IMR-90 (cell line): ENCODE measurements at regions not wholly inside any gene's neighbourhood (a gene's known extent, or its start where the extent isn't known, plus 50 kb on each side); places are given as distances from the start of the nearest gene placed in this dataset.

ENCODE experiments used
- ATAC-seq: fragments of 200-7000 bp; cut with Tn5 transposase; 2 replicates; pipeline ENCODE4 v1.9.1; 2020; ENCODE audit warnings: low read depth, mild to moderate bottlenecking, moderate library complexity
- BruUV-seq: library from RNA; stranded (reverse); fragments of 400-500 nt; replicated peaks from 2 replicates; lab custom pipeline; 2021; lab: Mats Ljungman, UMichigan
- CTCF ChIA-PET: fragments of 300-600 bp; formaldehyde crosslinking; extraction: SDS; loops from one replicate; lab custom pipeline; 2021; ENCODE audit warnings: antibody characterized with exemption; lab: Yijun Ruan, JAX
- POLR2A ChIA-PET: fragments of 300-600 bp; sonication (Branson Sonifier 250); formaldehyde crosslinking; loops from one replicate; lab custom pipeline; 2022; ENCODE audit warnings: antibody characterized with exemption; ENCODE audit not compliant: unreplicated experiment; lab: Charles Lee
- DNase-seq: peaks from one replicate; pipeline ENCODE4 v3.0.0; 2013
- H2AFZ ChIP-seq: replicated peaks from 2 replicates; pipeline ENCODE3; 2013; ENCODE audit warnings: low read length, mild to moderate bottlenecking; ENCODE audit not compliant: poor library complexity
- H2AK5ac ChIP-seq: 2 replicates; pipeline ENCODE4 v1.6.1; 2013; ENCODE audit warnings: low read depth, low read length, inconsistent platforms
- H2AK9ac ChIP-seq: replicated peaks from 2 replicates; pipeline ENCODE3; 2013; ENCODE audit warnings: mild to moderate bottlenecking, low read depth, low read length, moderate library complexity; ENCODE audit not compliant: poor library complexity
- H2BK120ac ChIP-seq: 2 replicates; pipeline ENCODE4 v1.6.1; 2013; ENCODE audit warnings: low read depth, low read length, inconsistent platforms
- H2BK15ac ChIP-seq: 3 replicates; pipeline ENCODE4 v1.6.1; 2013; ENCODE audit warnings: low read depth, low read length, inconsistent platforms
- H2BK20ac ChIP-seq: 2 replicates; pipeline ENCODE4 v1.6.1; 2013; ENCODE audit warnings: low read depth, mild to moderate bottlenecking, inconsistent platforms, low read length, moderate library complexity
- H2BK5ac ChIP-seq: 2 replicates; pipeline ENCODE4 v1.6.1; 2013; ENCODE audit warnings: mild to moderate bottlenecking, low read depth, low read length, inconsistent platforms; ENCODE audit not compliant: poor library complexity, severe bottlenecking
- H3K14ac ChIP-seq: replicated peaks from 2 replicates; pipeline ENCODE4 v1.6.1; 2013; ENCODE audit warnings: low read depth, low read length, inconsistent platforms
- H3K18ac ChIP-seq: 2 replicates; pipeline ENCODE4 v1.6.1; 2013; ENCODE audit warnings: low read depth, low read length, control low read depth
- H3K23ac ChIP-seq: 2 replicates; pipeline ENCODE4 v1.6.1; 2013; ENCODE audit warnings: low read depth, low read length, inconsistent platforms
- H3K27ac ChIP-seq: 2 replicates; pipeline ENCODE4 v1.5.1; 2013; ENCODE audit warnings: mild to moderate bottlenecking, control low read depth, low read length; ENCODE audit not compliant: insufficient read depth
- H3K27me3 ChIP-seq: 2 replicates; pipeline ENCODE4 v1.6.1; 2013; ENCODE audit warnings: low read length; ENCODE audit not compliant: control insufficient read depth, insufficient read depth
- H3K36me3 ChIP-seq: 2 replicates; pipeline ENCODE4 v1.6.1; 2013; ENCODE audit warnings: low read length, mixed read lengths; ENCODE audit not compliant: control insufficient read depth, insufficient read depth
- H3K4ac ChIP-seq: 2 replicates; pipeline ENCODE4 v1.6.1; 2013; ENCODE audit warnings: low read depth, low read length, inconsistent platforms
- H3K4me1 ChIP-seq: 2 replicates; pipeline ENCODE4 v1.6.1; 2013; ENCODE audit warnings: low read length, mixed read lengths; ENCODE audit not compliant: control insufficient read depth, insufficient read depth
- H3K4me2 ChIP-seq: 2 replicates; pipeline ENCODE4 v1.6.1; 2013; ENCODE audit warnings: low read depth, mild to moderate bottlenecking, control low read depth, low read length, moderate library complexity
- H3K4me3 ChIP-seq: 2 replicates; pipeline ENCODE4 v1.5.1; 2013; ENCODE audit warnings: low read depth, mild to moderate bottlenecking, control low read depth, low read length, moderate library complexity; ENCODE audit not compliant: insufficient read depth
- H3K56ac ChIP-seq: 2 replicates; pipeline ENCODE4 v1.6.1; 2013; ENCODE audit warnings: low read length, inconsistent platforms; ENCODE audit not compliant: insufficient read depth; ENCODE audit errors: extremely low read depth
- H3K79me1 ChIP-seq, 2 experiments: 2 replicates each; pipeline ENCODE4 v1.6.1; 2013; ENCODE audit warnings: low read length in 2 of 2, inconsistent platforms in 1 of 2, low read depth in 1 of 2
- H3K9ac ChIP-seq: 2 replicates; pipeline ENCODE4 v1.6.1; 2013; ENCODE audit warnings: low read depth, low read length, control low read depth
- H3K9me1 ChIP-seq: 2 replicates; pipeline ENCODE4 v1.6.1; 2013; ENCODE audit warnings: low read length, inconsistent platforms; ENCODE audit not compliant: insufficient read depth
- H3K9me3 ChIP-seq: 2 replicates; pipeline ENCODE4 v1.6.1; 2013; ENCODE audit warnings: low read length; ENCODE audit not compliant: control insufficient read depth, insufficient read depth
- H4K20me1 ChIP-seq: 2 replicates; pipeline ENCODE4 v1.6.1; 2013; ENCODE audit warnings: low read length, inconsistent platforms; ENCODE audit not compliant: insufficient read depth
- H4K5ac ChIP-seq: 2 replicates; pipeline ENCODE4 v1.6.1; 2013; ENCODE audit warnings: mild to moderate bottlenecking, low read depth, low read length, control low read depth
- H4K8ac ChIP-seq, 2 experiments: 2 replicates each; pipeline ENCODE4 v1.6.1; 2013; ENCODE audit warnings: low read depth in 2 of 2, low read length in 2 of 2, control low read depth in 1 of 2, inconsistent platforms in 1 of 2
- H4K91ac ChIP-seq: 2 replicates; pipeline ENCODE4 v1.6.1; 2013; ENCODE audit warnings: low read depth, low read length, inconsistent platforms; ENCODE audit not compliant: insufficient read depth
- BHLHE40 ChIP-seq: fragments of 150-350 bp; IDR thresholded peaks from 2 replicates; pipeline ENCODE4 v1.6.1; 2016; ENCODE audit warnings: mild to moderate bottlenecking, low read depth, low read length
- CEBPB ChIP-seq: IDR thresholded peaks from 2 replicates; pipeline ENCODE4 v1.6.1; 2012; ENCODE audit warnings: low read depth, low read length, improper control_type of control experiment
- CHD1 ChIP-seq: IDR thresholded peaks from 2 replicates; pipeline ENCODE4 v1.6.1; 2012; ENCODE audit warnings: low read depth, low read length, improper control_type of control experiment
- CTCF ChIP-seq: conservative IDR thresholded peaks from 2 replicates; pipeline ENCODE4 v1.5.1; 2012; ENCODE audit warnings: mild to moderate bottlenecking, low read depth, low read length, improper control_type of control experiment
- ELK1 ChIP-seq: fragments of 150-350 bp; IDR thresholded peaks from 2 replicates; pipeline ENCODE4 v1.6.1; 2016; ENCODE audit warnings: low read depth, mild to moderate bottlenecking, low read length, moderate library complexity, borderline replicate concordance
- FOS ChIP-seq: fragments of 150-350 bp; IDR thresholded peaks from 2 replicates; pipeline ENCODE4 v1.6.1; 2016; ENCODE audit warnings: low read depth, low read length
- MXI1 ChIP-seq: IDR thresholded peaks from 2 replicates; pipeline ENCODE4 v1.6.1; 2012; ENCODE audit warnings: low read depth, mild to moderate bottlenecking, low read length, moderate library complexity, borderline replicate concordance
- NFE2L2 ChIP-seq: fragments of 150-350 bp; IDR thresholded peaks from 2 replicates; pipeline ENCODE4 v1.6.1; 2016; ENCODE audit warnings: low read depth, mild to moderate bottlenecking, low read length
- POLR2A ChIP-seq: IDR thresholded peaks from 2 replicates; pipeline ENCODE4 v1.6.1; 2012; ENCODE audit warnings: mild to moderate bottlenecking, low read depth, low read length
- RAD21 ChIP-seq: IDR thresholded peaks from 2 replicates; pipeline ENCODE4 v1.6.1; 2012; ENCODE audit warnings: low read length, improper control_type of control experiment
- RCOR1 ChIP-seq: IDR thresholded peaks from 2 replicates; pipeline ENCODE4 v1.6.1; 2012; ENCODE audit warnings: mild to moderate bottlenecking, low read length, improper control_type of control experiment; ENCODE audit not compliant: insufficient replicate concordance
- RFX5 ChIP-seq: IDR thresholded peaks from 2 replicates; pipeline ENCODE4 v1.8.0; 2012; ENCODE audit warnings: low read depth, mild to moderate bottlenecking, low read length, moderate library complexity
- WGBS, 2 experiments: methylation state at CpG; one replicate each; pipeline versions ENCODE4 v1.1.5 to v1.1.7; 2013; ENCODE audit warnings: missing lambda C conversion rate in 2 of 2; ENCODE audit not compliant: insufficient read length in 1 of 2; ENCODE audit errors: extremely low coverage in 2 of 2; 5-methylcytosine and 5-hydroxymethylcytosine counted together
- dilution Hi-C: fragments of 300-500 bp; cut with HindIII; formaldehyde crosslinking; loops from one replicate; pipeline ENCODE4 v1.14.3; 2018; ENCODE audit warnings: low sequenced_read_pairs; ENCODE audit not compliant: unreplicated experiment
- in situ Hi-C: fragments of 300-500 bp; cut with MboI; formaldehyde crosslinking; loops from 3 replicates; pipeline ENCODE4 v1.14.3; 2019; ENCODE audit warnings: low sequenced_read_pairs, inconsistent platforms, mixed read lengths
- intact Hi-C: fragments of 100-400 bp; cut with micrococcal nuclease; formaldehyde crosslinking; loops from 2 replicates; pipeline ENCODE4 v1.10.0; 2022

GRCh38 chr12:46958053-46958452 is 121.4 kb upstream of the PCED1B start:
- dilution Hi-C loops, result no loop called here
- CTCF ChIA-PET, result no interaction called here
- POLR2A ChIA-PET, result no interaction called here

More at GRCh38 chr12:46958053-46958452, 121.4 kb upstream of the PCED1B start:
- Histone ChIP-seq H3K9me1 (peaks cover 10% of the 10 kb centered on the region), H3K23ac (no peak overlapping the region), H3K4ac (peak overlapping the region; percentile 23; the same call in 1 of the 2 replicates), H2BK15ac (0 out of 3 replicates have a peak overlapping the region, but pooled peaks have one; percentile 30), H2AK5ac (no peak overlapping the region; the same call in 1 of the 2 replicates), H4K20me1 (no peaks in the 10 kb centered on the region), H3K79me1 (no peaks in the 10 kb centered on the region), H3K27ac (no peak overlapping the region), H3K27me3 (no peaks in the 10 kb centered on the region), H2BK120ac (peak overlapping the region; percentile 63; the same call in 1 of the 2 replicates), H3K18ac (no peak overlapping the region), H3K14ac (peak overlapping the region; percentile 40; the same call in 1 of the 2 replicates), H2BK20ac (peak overlapping the region; percentile 47; the same call in 1 of the 2 replicates), H3K56ac (no peak overlapping the region), H2BK5ac (no peak overlapping the region), H2AFZ (no peak overlapping the region), H3K4me3 (no peak overlapping the region), H3K4me2 (no peak overlapping the region), H4K91ac (no peak overlapping the region), H2AK9ac (no peak overlapping the region), H3K9ac (no peak overlapping the region), H4K5ac (no peak overlapping the region), H3K4me1 (peaks cover 5% of the 10 kb centered on the region), H3K36me3 (no peaks in the 10 kb centered on the region), H3K9me3 (no peaks in the 10 kb centered on the region), H4K8ac (no peak overlapping the region)
- no TSS peak for BruUV-seq
- no CpG with 5 or more reads among the region's 3 CpGs for WGBS, 2 experiments
- TF ChIP-seq CEBPB, result no peak
- TF ChIP-seq RCOR1, result no peak
- no peak for TF ChIP-seq CHD1
- no peak for TF ChIP-seq RFX5
- TF ChIP-seq FOS, result no peak
- no peak for TF ChIP-seq NFE2L2
- TF ChIP-seq BHLHE40, result no peak
- TF ChIP-seq MXI1, result no peak
- TF ChIP-seq RAD21, result no peak
- TF ChIP-seq POLR2A, result no peak
- TF ChIP-seq ELK1, result no peak
- TF ChIP-seq CTCF, result no peak
- intact Hi-C loops, result no loop called here
- no peak for DNase-seq
- in situ Hi-C loops, result no loop called here
- no peak for ATAC-seq
